GM23248 (cell line): ENCODE measurements at regions not wholly inside any gene's neighbourhood (a gene's known extent, or its start where the extent isn't known, plus 50 kb on each side); places are given as distances from the start of the nearest gene placed in this dataset.
A peak's percentile ranks its signal among the peaks of the same experiment; 100 is the strongest.

Source experiments
- DNase-seq: peaks from one replicate; pipeline ENCODE4 v3.0.0-alpha.2; 2015
- H2AFZ ChIP-seq: fragments of 200-600 bp; sonication (generic); 2 replicates; pipeline ENCODE4 v1.6.1; 2016; ENCODE audit warnings: antibody characterized with exemption
- H3F3A ChIP-seq: fragments of 200-600 bp; sonication (generic); 2 replicates; pipeline ENCODE4 v1.6.1; 2016; ENCODE audit warnings: mild to moderate bottlenecking, antibody characterized with exemption, mixed run types; ENCODE audit not compliant: insufficient read depth
- H3K27ac ChIP-seq: fragments of 200-600 bp; sonication (generic); 2 replicates; pipeline ENCODE4 v1.5.1; 2016; ENCODE audit warnings: mild to moderate bottlenecking
- H3K27me3 ChIP-seq: fragments of 200-600 bp; sonication (generic); replicated peaks from 2 replicates; pipeline ENCODE4 v1.6.1; 2016; ENCODE audit warnings: mild to moderate bottlenecking; ENCODE audit not compliant: insufficient read depth
- H3K36me3 ChIP-seq: fragments of 200-600 bp; sonication (generic); 2 replicates; pipeline ENCODE4 v1.6.1; 2016; ENCODE audit warnings: low read depth, mild to moderate bottlenecking
- H3K4me1 ChIP-seq: fragments of 200-600 bp; sonication (generic); 2 replicates; pipeline ENCODE4 v1.6.1; 2016; ENCODE audit warnings: mild to moderate bottlenecking; ENCODE audit not compliant: insufficient read depth
- H3K4me2 ChIP-seq: fragments of 200-600 bp; sonication (generic); one replicate; pipeline ENCODE4 v1.6.1; 2016; ENCODE audit warnings: mild to moderate bottlenecking; ENCODE audit not compliant: unreplicated experiment
- H3K4me3 ChIP-seq: fragments of 200-600 bp; sonication (generic); 2 replicates; pipeline ENCODE4 v1.5.1; 2016; ENCODE audit warnings: mild to moderate bottlenecking
- H3K79me2 ChIP-seq: fragments of 200-600 bp; sonication (generic); 2 replicates; pipeline ENCODE4 v1.6.1; 2016; ENCODE audit warnings: mild to moderate bottlenecking; ENCODE audit not compliant: insufficient read depth
- H3K9ac ChIP-seq: fragments of 200-600 bp; sonication (generic); 2 replicates; pipeline ENCODE4 v1.6.1; 2016; ENCODE audit warnings: mild to moderate bottlenecking
- H3K9me2 ChIP-seq: fragments of 200-600 bp; sonication (generic); 2 replicates; pipeline ENCODE4 v1.6.1; 2016; ENCODE audit warnings: mixed run types, mild to moderate bottlenecking, moderate library complexity; ENCODE audit not compliant: insufficient read depth
- H3K9me3 ChIP-seq: fragments of 200-600 bp; sonication (generic); one replicate; pipeline ENCODE4 v1.6.1; 2017; ENCODE audit warnings: low read depth
- H4K20me1 ChIP-seq: fragments of 200-600 bp; sonication (generic); 2 replicates; pipeline ENCODE4 v1.6.0; 2016; ENCODE audit not compliant: insufficient read depth
- EZH2 ChIP-seq: fragments of 200-600 bp; sonication (generic); IDR thresholded peaks from 2 replicates; pipeline ENCODE4 v1.6.1; 2018; ENCODE audit warnings: antibody characterized with exemption, mild to moderate bottlenecking; ENCODE audit not compliant: insufficient read depth, poor library complexity, severe bottlenecking
- EZH2phosphoT487 ChIP-seq: fragments of 200-600 bp; sonication (generic); IDR thresholded peaks from 2 replicates; pipeline ENCODE4 v1.6.1; 2018; ENCODE audit warnings: antibody characterized with exemption, moderate library complexity, mild to moderate bottlenecking, low read depth; ENCODE audit not compliant: insufficient read depth
- WGBS, 2 experiments: methylation state at CpG; one replicate each; pipeline ENCODE4 v1.1.6; 2015 to 2017; ENCODE audit warnings: low lambda C conversion rate in 2 of 2, low coverage in 1 of 2; ENCODE audit errors: missing lambda C conversion rate in 2 of 2; 5-methylcytosine and 5-hydroxymethylcytosine counted together
- in situ Hi-C: fragments of 300-500 bp; cut with MboI; formaldehyde crosslinking; loops from 2 replicates; pipeline ENCODE4 v1.15.0; 2020

DNA sequence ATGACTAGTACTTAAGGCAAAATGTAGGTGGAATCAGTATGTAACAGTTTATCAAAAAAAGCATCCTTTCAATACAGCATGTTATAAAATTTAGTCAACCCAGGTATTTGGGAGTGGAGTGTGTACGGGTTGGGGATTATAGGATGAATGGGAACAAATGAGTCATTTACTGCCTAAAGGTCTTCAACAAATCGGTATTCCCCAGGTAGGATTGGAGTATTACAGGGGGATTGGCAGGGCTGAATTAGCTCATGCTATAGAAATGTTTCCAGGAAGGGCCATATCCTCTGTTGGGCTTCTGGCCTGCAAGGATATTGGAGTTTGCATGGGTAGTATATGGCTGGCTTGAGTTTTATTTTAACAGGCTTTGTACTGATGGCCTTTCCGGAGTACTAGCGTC lies 723.7 kb downstream of the SORCS1 start:
- H2AFZ ChIP-seq = no peak overlapping the region
- 0 out of 2 replicates have a peak, but pooled peaks cover 2% of the 10 kb centered on the region for H3F3A ChIP-seq
- H3K9me2 ChIP-seq = no peaks in the 10 kb centered on the region
- no peaks in the 10 kb centered on the region for H4K20me1 ChIP-seq
- no peaks in the 10 kb centered on the region for H3K36me3 ChIP-seq
- no peak overlapping the region for H3K4me3 ChIP-seq
- TF ChIP-seq EZH2 (no peak), EZH2phosphoT487 (no peak)
- 52 to 65% methylated on average over 4 of the region's 4 CpGs for WGBS, 2 experiments
- no peak for DNase-seq
- no peak overlapping the region for H3K9ac ChIP-seq
- no peak overlapping the region for H3K4me2 ChIP-seq
- no peaks in the 10 kb centered on the region for H3K27me3 ChIP-seq
- H3K9me3 ChIP-seq = no peaks in the 10 kb centered on the region
- no peaks in the 10 kb centered on the region for H3K79me2 ChIP-seq
- peaks cover 10% of the 10 kb centered on the region for H3K4me1 ChIP-seq
- in situ Hi-C loops = no loop called here
- H3K27ac ChIP-seq = no peak overlapping the region

DNA sequence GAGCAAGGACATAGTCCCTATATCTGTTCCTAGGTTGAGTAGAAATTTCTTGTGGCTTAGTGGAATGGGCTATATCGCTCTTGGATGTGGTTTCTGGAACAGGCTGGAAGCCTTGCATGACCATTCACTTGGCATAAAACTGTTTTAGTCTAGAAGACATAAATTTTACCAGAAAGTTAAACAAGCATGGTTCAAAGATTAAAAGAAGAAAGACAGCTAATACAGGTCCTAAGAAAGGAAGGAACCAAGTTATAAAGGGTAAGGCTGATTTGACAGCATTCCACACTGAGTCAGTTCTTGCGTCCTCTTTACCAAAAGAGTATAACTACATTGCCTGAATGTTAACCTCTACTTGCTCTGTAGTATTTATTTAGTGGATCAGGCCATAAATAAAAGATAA lies 724.2 kb downstream of the SORCS1 start:
- H3K27ac ChIP-seq = no peak overlapping the region
- no peak overlapping the region for H3K9ac ChIP-seq
- 49 to 65% methylated on average over 2 of the region's 2 CpGs for WGBS, 2 experiments
- TF ChIP-seq EZH2phosphoT487 = no peak
- TF ChIP-seq EZH2 = no peak
- H3K79me2 ChIP-seq = no peaks in the 10 kb centered on the region
- H3K36me3 ChIP-seq = no peaks in the 10 kb centered on the region
- in situ Hi-C loops = no loop called here
- H3K4me1 ChIP-seq = peaks cover 13% of the 10 kb centered on the region
- H3K4me3 ChIP-seq = no peak overlapping the region
- no peak overlapping the region for H2AFZ ChIP-seq
- peak; percentile 8 for DNase-seq
- no peaks in the 10 kb centered on the region for H3K9me2 ChIP-seq
- no peaks in the 10 kb centered on the region for H3K27me3 ChIP-seq
- 0 out of 2 replicates have a peak, but pooled peaks cover 5% of the 10 kb centered on the region for H3F3A ChIP-seq
- no peaks in the 10 kb centered on the region for H3K9me3 ChIP-seq
- H3K4me2 ChIP-seq = no peak overlapping the region
- H4K20me1 ChIP-seq = no peaks in the 10 kb centered on the region

DNA sequence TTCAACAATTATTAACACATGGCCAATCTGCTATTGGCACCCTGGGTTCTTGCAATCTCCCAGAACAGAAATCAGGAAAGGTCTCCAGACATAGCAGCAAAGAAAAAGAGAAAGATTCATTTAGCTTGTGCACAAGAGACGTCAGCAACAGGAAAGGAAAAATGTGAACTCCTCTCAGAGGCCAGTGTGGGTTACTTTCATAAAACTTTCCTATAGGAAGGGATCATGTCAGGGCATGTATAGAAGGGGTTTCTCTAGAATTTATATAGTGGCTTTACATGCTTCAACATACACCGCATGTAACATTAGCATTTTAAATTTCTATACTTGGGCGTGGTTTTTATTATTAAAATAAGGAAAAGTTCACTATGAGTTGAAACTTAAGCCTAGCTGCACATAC lies 725.1 kb downstream of the SORCS1 start:
- Histone ChIP-seq H3K4me2 (no peak overlapping the region), H3K36me3 (no peaks in the 10 kb centered on the region), H3K9me3 (no peaks in the 10 kb centered on the region), H3K9me2 (no peaks in the 10 kb centered on the region), H3K27ac (no peak overlapping the region), H3K4me1 (peaks cover 13% of the 10 kb centered on the region), H3K27me3 (no peaks in the 10 kb centered on the region), H3F3A (0 out of 2 replicates have a peak, but pooled peaks cover 5% of the 10 kb centered on the region), H3K4me3 (no peak overlapping the region), H4K20me1 (no peaks in the 10 kb centered on the region), H3K9ac (no peak overlapping the region), H3K79me2 (no peaks in the 10 kb centered on the region), H2AFZ (no peak overlapping the region)
- no peak for TF ChIP-seq EZH2
- no peak for TF ChIP-seq EZH2phosphoT487
- WGBS, 2 experiments = 54 to 67% methylated on average over 3 of the region's 3 CpGs
- no peak for DNase-seq
- in situ Hi-C loops = no loop called here

DNA sequence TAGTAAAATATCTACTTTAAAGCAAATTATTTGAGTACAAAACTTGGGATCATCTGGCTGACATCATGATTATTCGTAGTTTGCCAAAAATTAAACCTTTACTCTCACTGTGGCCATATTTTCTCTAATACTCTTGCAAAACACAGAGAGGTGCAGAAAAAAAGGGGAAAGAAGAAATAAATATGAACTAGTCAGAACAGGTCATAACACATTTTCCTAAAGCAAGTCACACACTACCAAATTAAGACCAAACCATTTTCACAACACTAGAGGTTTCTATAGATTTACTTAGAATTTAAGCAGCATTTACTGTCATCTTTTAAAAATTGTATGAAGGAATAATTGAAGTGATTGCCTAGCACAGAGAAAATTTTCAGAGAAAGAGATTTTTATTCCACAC lies 726.1 kb downstream of the SORCS1 start:
- no peaks in the 10 kb centered on the region for H3K9me3 ChIP-seq
- no peak overlapping the region for H3K27ac ChIP-seq
- H4K20me1 ChIP-seq = no peaks in the 10 kb centered on the region
- H3K79me2 ChIP-seq = no peaks in the 10 kb centered on the region
- no peaks in the 10 kb centered on the region for H3K27me3 ChIP-seq
- TF ChIP-seq EZH2phosphoT487 (no peak), EZH2 (no peak)
- H3K9me2 ChIP-seq = no peaks in the 10 kb centered on the region
- H3K4me3 ChIP-seq = no peak overlapping the region
- no peak overlapping the region for H2AFZ ChIP-seq
- 25 to 37% methylated on average over 1 of the region's 1 CpG for WGBS, 2 experiments
- no peak overlapping the region for H3K9ac ChIP-seq
- H3K36me3 ChIP-seq = no peaks in the 10 kb centered on the region
- H3K4me2 ChIP-seq = no peak overlapping the region
- peaks cover 13% of the 10 kb centered on the region for H3K4me1 ChIP-seq
- in situ Hi-C loops = no loop called here
- H3F3A ChIP-seq = 0 out of 2 replicates have a peak, but pooled peaks cover 5% of the 10 kb centered on the region
- DNase-seq = no peak
